Inflammatory macrophage treated with lipopolysaccharide for 1 hour (primary cell): ENCODE measurements at regions not wholly inside any gene's neighbourhood (a gene's known extent, or its start where the extent isn't known, plus 50 kb on each side); places are given as distances from the start of the nearest gene placed in this dataset.

Experiments
- DNase-seq, 2 donors: peaks; one replicate each; pipeline ENCODE4 v3.0.0-alpha.2; 2020 to 2022

GRCh38 chr2:11955884-11956291 lies 209.5 kb downstream of the LPIN1 start:
- DNase-seq = peak; percentile 42 to 48

GRCh38 chr2:11962707-11963328 lies 216.4 kb downstream of the LPIN1 start:
- DNase-seq = no peak

- no peak for DNase-seq
These were observed 217.5 kb downstream of the LPIN1 start for GRCh38 chr2:11963966-11964365.

GRCh38 chr2:11967946-11968465 lies 221.6 kb downstream of the LPIN1 start:
- no peak for DNase-seq

GRCh38 chr2:11968521-11968920 lies 222.1 kb downstream of the LPIN1 start:
- no peak for DNase-seq

GRCh38 chr2:11969774-11970173 lies 223.3 kb downstream of the LPIN1 start:
- DNase-seq = no peak

- no peak for DNase-seq
These were observed 228.1 kb downstream of the LPIN1 start for GRCh38 chr2:11974573-11974972.

- no peak for DNase-seq
These were observed 228.9 kb downstream of the LPIN1 start for GRCh38 chr2:11975373-11975772.

- DNase-seq = no peak
These were observed 229.6 kb downstream of the LPIN1 start for GRCh38 chr2:11976073-11976472.

- DNase-seq = no peak
These were observed 231.5 kb downstream of the LPIN1 start for GRCh38 chr2:11977766-11978524.

GRCh38 chr2:11980809-11981208 lies 234.4 kb downstream of the LPIN1 start:
- no peak for DNase-seq

GRCh38 chr2:11983401-11983800 lies 237.0 kb downstream of the LPIN1 start:
- no peak for DNase-seq

- no peak for DNase-seq
These were observed 237.4 kb downstream of the LPIN1 start for GRCh38 chr2:11983870-11984269.

GRCh38 chr2:11984316-11985158 lies 238.1 kb downstream of the LPIN1 start:
- no peak for DNase-seq

GRCh38 chr2:11985817-11986566 lies 239.6 kb downstream of the LPIN1 start:
- DNase-seq = no peak

GRCh38 chr2:11987151-11987550 lies 240.7 kb downstream of the LPIN1 start:
- no peak for DNase-seq

- no peak for DNase-seq
These were observed 242.4 kb downstream of the LPIN1 start for GRCh38 chr2:11988691-11989353.

- no peak for DNase-seq
These were observed 242.9 kb downstream of the LPIN1 start for GRCh38 chr2:11989354-11989703.

GRCh38 chr2:11990576-11990975 lies 244.1 kb downstream of the LPIN1 start:
- peak in 1 of 2 donors; percentile 10 for DNase-seq

- no peak for DNase-seq
These were observed 247.3 kb downstream of the LPIN1 start for GRCh38 chr2:11993749-11994148.

- DNase-seq = no peak
These were observed 249.0 kb downstream of the LPIN1 start for GRCh38 chr2:11995456-11995855.

GRCh38 chr2:11996618-11997017 lies 250.2 kb downstream of the LPIN1 start:
- DNase-seq = no peak
